K562 (cell line): ENCODE measurements at regions not wholly inside any gene's neighbourhood (a gene's known extent, or its start where the extent isn't known, plus 50 kb on each side); places are given as distances from the start of the nearest gene placed in this dataset.

Experiments
- CBFA2T2 ChIP-seq: fragments of 450-650 bp; conservative IDR thresholded peaks from 2 replicates; pipeline ENCODE4 v1.6.1; 2017; ENCODE audit warnings: mild to moderate bottlenecking
- CEBPB ChIP-seq: fragments of 450-650 bp; IDR thresholded peaks from 2 replicates; pipeline ENCODE4 v1.6.1; 2016; ENCODE audit warnings: missing genetic modification characterization, missing compliant biosample characterization
- CHD1 ChIP-seq: fragments of 200-600 bp; sonication (generic); IDR thresholded peaks from one replicate; pipeline ENCODE4 v1.6.1; 2012; ENCODE audit warnings: mild to moderate bottlenecking, moderate library complexity, low read length, inconsistent platforms
- CTCF ChIP-seq, 3 experiments: IDR thresholded peaks in 2 of 3; conservative IDR thresholded peaks in 1 of 3; 2 replicates each; pipeline ENCODE4 v1.5.1; 2011 to 2012; ENCODE audit warnings: low read length in 3 of 3, mild to moderate bottlenecking in 3 of 3, control low read depth in 2 of 3, improper control_type of control experiment in 1 of 3, inconsistent platforms in 1 of 3, low read depth in 1 of 3, mixed read lengths in 1 of 3, moderate library complexity in 1 of 3; ENCODE audit not compliant: insufficient read depth in 2 of 3
- HMBOX1 ChIP-seq: sonication (generic); IDR thresholded peaks from 2 replicates; pipeline ENCODE4 v1.6.1; 2016
- OTX1 ChIP-seq: fragments of 450-650 bp; formaldehyde crosslinking; IDR thresholded peaks from 2 replicates; pipeline ENCODE4 v1.4.0; 2022; ENCODE audit warnings: mild to moderate bottlenecking
- ZNF274 ChIP-seq: IDR thresholded peaks from 2 replicates; pipeline ENCODE4 v1.6.1; 2011; ENCODE audit warnings: low read depth, mild to moderate bottlenecking, low read length, moderate library complexity, borderline replicate concordance
- TF ChIP-seq, protein P1 (sequence below): fragments of 250-450 bp; sonication (Bioruptor Pico); IDR thresholded peaks from 2 replicates; pipeline ENCODE4 v1.6.1; 2021; ENCODE audit warnings: mild to moderate bottlenecking

GRCh38 chr13:105445796-105446195 lies 1089.7 kb downstream of the EFNB2 start:
- TF ChIP-seq CBFA2T2: no peak
- no peak for TF ChIP-seq CTCF (IDR thresholded peaks at IDR 0.05 in 2 of 3, conservative IDR thresholded peaks at IDR 0.05 in 1 of 3; ENCODE audit: insufficient read depth in 2 of 3, low read depth in 1 of 3, low read length in 3 of 3)
- no peak for TF ChIP-seq CEBPB (tag)
- no peak for TF ChIP-seq HMBOX1
- TF ChIP-seq, protein P1, sequence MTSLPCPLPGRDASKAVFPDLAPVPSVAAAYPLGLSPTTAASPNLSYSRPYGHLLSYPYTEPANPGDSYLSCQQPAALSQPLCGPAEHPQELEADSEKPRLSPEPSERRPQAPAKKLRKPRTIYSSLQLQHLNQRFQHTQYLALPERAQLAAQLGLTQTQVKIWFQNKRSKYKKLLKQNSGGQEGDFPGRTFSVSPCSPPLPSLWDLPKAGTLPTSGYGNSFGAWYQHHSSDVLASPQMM (CRISPR knock-in tag): no peak
- TF ChIP-seq CHD1: no peak
- no peak for TF ChIP-seq ZNF274
- no peak for TF ChIP-seq OTX1 (CRISPR knock-in tag)
